K562 (cell line): ENCODE measurements at regions not wholly inside any gene's neighbourhood (a gene's known extent, or its start where the extent isn't known, plus 50 kb on each side); places are given as distances from the start of the nearest gene placed in this dataset.
A peak's percentile ranks its signal among the peaks of the same experiment; 100 is the strongest.
"Not testable (repeated sequence)": the region's sequence is repeated elsewhere in the genome, so short reads cannot be mapped to it uniquely, and the experiment has no call there.

ENCODE experiments used
- ATAC-seq: fragments of 200-7000 bp; cut with Tn5 transposase; 3 replicates; pipeline ENCODE4 v1.9.1; 2020; ENCODE audit warnings: moderate library complexity
- BruUV-seq: library from RNA; stranded (reverse); fragments of 400-500 nt; replicated peaks from 2 replicates; lab custom pipeline; 2021; lab: Mats Ljungman, UMichigan
- CTCF ChIA-PET: fragments of 300-600 bp; formaldehyde crosslinking; extraction: SDS; loops from one replicate; lab custom pipeline; 2021; ENCODE audit warnings: low intra/inter-chr PET ratio; lab: Yijun Ruan, JAX
- POLR2A ChIA-PET: fragments of 300-600, 350-650 bp; sonication (Branson Sonifier 250); formaldehyde crosslinking; extraction: SDS; loops from one replicate; lab custom pipeline; 2021; ENCODE audit warnings: antibody characterized with exemption, inconsistent platforms; lab: Yijun Ruan, JAX
- DNase-seq, 4 experiments: peaks; one replicate each; pipeline versions ENCODE4 v3.0.0 to v3.0.0-alpha.2; 2011 to 2018; ENCODE audit warnings: low spot score in 3 of 4, mixed read lengths in 3 of 4; ENCODE audit errors: extremely low read depth in 1 of 4
- FAIRE-seq: peaks from 2 replicates; lab custom pipeline; 2011; peaks lifted over from hg19 to GRCh38; lab: Jason Lieb, UNC
- H2AFZ ChIP-seq: 2 replicates; pipeline ENCODE4 v1.6.0; 2011; ENCODE audit warnings: low read depth, low read length, control low read depth, inconsistent platforms
- H3K27ac ChIP-seq: fragments of 200-600 bp; 3 replicates; pipeline ENCODE4 v1.8.0; 2011; ENCODE audit warnings: low read depth, mild to moderate bottlenecking, control low read depth, inconsistent platforms, low read length, moderate library complexity, mixed read lengths; ENCODE audit errors: extremely low read depth
- H3K27me3 ChIP-seq, 2 experiments: fragments of 300-600 bp in 1 of 2; 2 replicates in 1 of 2; 3 replicates in 1 of 2; pipeline versions ENCODE4 v1.6.0 to v1.8.0; 2011; ENCODE audit warnings: inconsistent platforms in 2 of 2, low read length in 2 of 2, mild to moderate bottlenecking in 1 of 2, mixed read lengths in 1 of 2, moderate library complexity in 1 of 2; ENCODE audit not compliant: control insufficient read depth in 2 of 2, insufficient read depth in 2 of 2
- H3K36me3 ChIP-seq: fragments of 300-600 bp; 3 replicates; pipeline ENCODE4 v1.8.0; 2011; ENCODE audit warnings: mild to moderate bottlenecking, low read length, inconsistent platforms; ENCODE audit not compliant: control insufficient read depth, insufficient read depth
- H3K4me1 ChIP-seq, 2 experiments: fragments of 200-600 bp in 1 of 2; replicated peaks in 1 of 2; 2 replicates in 1 of 2; 3 replicates in 1 of 2; pipeline versions ENCODE4 v1.5.1 to v1.8.0; 2011; ENCODE audit warnings: inconsistent platforms in 2 of 2, low read length in 2 of 2, mild to moderate bottlenecking in 1 of 2, mixed read lengths in 1 of 2, moderate library complexity in 1 of 2; ENCODE audit not compliant: control insufficient read depth in 2 of 2, insufficient read depth in 2 of 2
- H3K4me2 ChIP-seq: 2 replicates; pipeline ENCODE4 v1.6.1; 2011; ENCODE audit warnings: low read length, control low read depth, inconsistent platforms, mixed read lengths; ENCODE audit not compliant: insufficient read depth
- H3K4me3 ChIP-seq: fragments of 200-600 bp; sonication (generic), shearing (Covaris generic); 2 replicates; pipeline ENCODE4 v1.5.1; 2016; ENCODE audit warnings: control low read depth, inconsistent platforms
- H3K79me2 ChIP-seq: fragments of 200-600 bp; 3 replicates; pipeline ENCODE4 v1.8.0; 2011; ENCODE audit warnings: low read length, inconsistent platforms; ENCODE audit not compliant: control insufficient read depth, insufficient read depth
- H3K9ac ChIP-seq, 2 experiments: 2 replicates each; pipeline versions ENCODE4 v1.6.0 to v1.6.1; 2011; ENCODE audit warnings: low read depth in 2 of 2, low read length in 2 of 2, control low read depth in 1 of 2, inconsistent platforms in 1 of 2, mild to moderate bottlenecking in 1 of 2, mixed read lengths in 1 of 2; ENCODE audit not compliant: insufficient read depth in 1 of 2
- H3K9me1 ChIP-seq: one replicate; pipeline ENCODE4 v1.6.0; 2011; ENCODE audit warnings: inconsistent platforms, mild to moderate bottlenecking, low read length, moderate library complexity; ENCODE audit not compliant: control insufficient read depth, insufficient read depth
- H3K9me3 ChIP-seq: replicated peaks from 2 replicates; pipeline ENCODE4 v1.5.1; 2011; ENCODE audit warnings: low read depth, low read length, inconsistent platforms; ENCODE audit not compliant: control insufficient read depth, insufficient read depth
- H4K20me1 ChIP-seq: replicated peaks from 2 replicates; pipeline ENCODE4 v1.6.1; 2011; ENCODE audit warnings: low read length, inconsistent platforms, mixed read lengths; ENCODE audit not compliant: control insufficient read depth, insufficient read depth
- GATAD2A ChIP-seq: fragments of 450-650 bp; IDR thresholded peaks from 2 replicates; pipeline ENCODE4 v1.6.1; 2017
- MAFG ChIP-seq: fragments of 450-650 bp; conservative IDR thresholded peaks from 2 replicates; pipeline ENCODE4 v1.6.1; 2016; ENCODE audit warnings: missing genetic modification characterization, missing compliant biosample characterization
- ZNF316 ChIP-seq: fragments of 450-650 bp; IDR thresholded peaks from 2 replicates; pipeline ENCODE4 v1.6.1; 2016
- WGBS: fragments of 100-300 bp; shearing (Covaris generic); methylation state at CpG from one replicate; pipeline ENCODE4 v1.1.6; 2016; ENCODE audit warnings: low coverage, mixed read lengths; ENCODE audit not compliant: insufficient coverage; ENCODE audit errors: missing lambda C conversion rate; 5-methylcytosine and 5-hydroxymethylcytosine counted together
- in situ Hi-C: fragments of 300-500 bp; cut with MboI; formaldehyde crosslinking; loops from 4 replicates; pipeline ENCODE4 v1.15.0; 2018; ENCODE audit warnings: inconsistent platforms, mixed read lengths
- intact Hi-C: fragments of 100-400 bp; cut with micrococcal nuclease; formaldehyde crosslinking; loops from 2 replicates; pipeline ENCODE4 v1.14.2; 2022

GRCh38 chr2:37744010-37744409, 72.6 kb upstream of the CDC42EP3 start:
- in situ Hi-C loops: no loop called here
- ATAC-seq (no peak), DNase-seq (no peak), FAIRE-seq (no peak)
- TF ChIP-seq GATAD2A (no peak), ZNF316 (peak; percentile 49; the same call in 1 of the 2 replicates), MAFG (tag) (peak; percentile 37; the same call in 1 of the 2 replicates)
- WGBS: 7% methylated on average over 3 of the region's 3 CpGs
- ChIA-PET POLR2A (no interaction called here), CTCF (no interaction called here)
- no peak overlapping the region for H2AFZ ChIP-seq
- no peaks in the 10 kb centered on the region; a peak in 1 of 5 replicates for H3K4me1 ChIP-seq
- no peak overlapping the region for H3K4me2 ChIP-seq
- no peaks in the 10 kb centered on the region for H3K9me1 ChIP-seq
- H3K9ac ChIP-seq: no peak overlapping the region
- H3K36me3 ChIP-seq: no peaks in the 10 kb centered on the region
- H3K4me3 ChIP-seq: no peak overlapping the region
- H4K20me1 ChIP-seq: no peaks in the 10 kb centered on the region
- no peaks in the 10 kb centered on the region for H3K9me3 ChIP-seq
- H3K79me2 ChIP-seq: no peaks in the 10 kb centered on the region
- no TSS peak for BruUV-seq
- no peaks in the 10 kb centered on the region; a peak in 1 of 5 replicates for H3K27me3 ChIP-seq
- H3K27ac ChIP-seq: no peak overlapping the region
- intact Hi-C loops: no loop called here

GRCh38 chr2:37744961-37745360, 73.5 kb upstream of the CDC42EP3 start:
- FAIRE-seq, H3K4me1 ChIP-seq, ATAC-seq, H3K9me3 ChIP-seq, H3K27me3 ChIP-seq, H4K20me1 ChIP-seq, H3K9me1 ChIP-seq, H3K4me2 ChIP-seq, BruUV-seq, H3K4me3 ChIP-seq, H3K27ac ChIP-seq, DNase-seq, POLR2A ChIA-PET, H2AFZ ChIP-seq, intact Hi-C loops, H3K36me3 ChIP-seq, in situ Hi-C loops, CTCF ChIA-PET, H3K79me2 ChIP-seq, H3K9ac ChIP-seq: not testable (repeated sequence)

- H3K36me3 ChIP-seq, H3K4me2 ChIP-seq, DNase-seq, ATAC-seq, H3K9me3 ChIP-seq, H2AFZ ChIP-seq, H3K27me3 ChIP-seq, H3K9me1 ChIP-seq, H4K20me1 ChIP-seq, BruUV-seq, CTCF ChIA-PET, FAIRE-seq, H3K4me3 ChIP-seq, in situ Hi-C loops, H3K79me2 ChIP-seq, H3K9ac ChIP-seq, POLR2A ChIA-PET, intact Hi-C loops, H3K4me1 ChIP-seq, H3K27ac ChIP-seq: not testable (repeated sequence)
- 0% methylated on average over 1 of the region's 1 CpG for WGBS
Observed at GRCh38 chr2:37746011-37746410, 74.6 kb upstream of the CDC42EP3 start.
